NCI-H510A treated with DMSO at 0.1 percent for 48 hours (cell line): ENCODE measurements at regions not wholly inside any gene's neighbourhood (a gene's known extent, or its start where the extent isn't known, plus 50 kb on each side); places are given as distances from the start of the nearest gene placed in this dataset.
A peak's percentile ranks its signal among the peaks of the same experiment; 100 is the strongest.
"Not testable (repeated sequence)": the region's sequence is repeated elsewhere in the genome, so short reads cannot be mapped to it uniquely, and the experiment has no call there.

ENCODE experiments used
- DNase-seq: peaks from one replicate; lab custom pipeline; 2025; lab: John Stamatoyannopoulos, UW

DNA sequence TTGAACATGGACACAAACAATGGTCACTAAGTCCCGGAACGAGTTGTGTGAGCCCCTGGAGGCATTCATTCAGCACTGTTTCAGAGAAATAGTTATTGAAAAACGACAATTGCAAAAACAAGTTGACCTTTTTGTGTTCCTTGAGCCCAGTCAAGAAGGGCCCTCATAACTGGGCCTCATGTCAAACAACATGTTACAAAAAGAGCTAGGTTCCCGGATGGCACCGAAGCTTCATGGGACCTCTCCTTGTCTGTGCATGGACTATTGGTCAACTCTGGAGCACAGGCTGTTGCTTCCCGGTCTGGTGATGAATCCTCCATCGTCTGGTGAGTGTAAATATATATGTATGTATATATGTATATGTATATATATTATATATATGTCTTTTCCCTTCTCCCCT, 176.6 kb downstream of the ALG10 start:
- DNase-seq: no peak

DNA sequence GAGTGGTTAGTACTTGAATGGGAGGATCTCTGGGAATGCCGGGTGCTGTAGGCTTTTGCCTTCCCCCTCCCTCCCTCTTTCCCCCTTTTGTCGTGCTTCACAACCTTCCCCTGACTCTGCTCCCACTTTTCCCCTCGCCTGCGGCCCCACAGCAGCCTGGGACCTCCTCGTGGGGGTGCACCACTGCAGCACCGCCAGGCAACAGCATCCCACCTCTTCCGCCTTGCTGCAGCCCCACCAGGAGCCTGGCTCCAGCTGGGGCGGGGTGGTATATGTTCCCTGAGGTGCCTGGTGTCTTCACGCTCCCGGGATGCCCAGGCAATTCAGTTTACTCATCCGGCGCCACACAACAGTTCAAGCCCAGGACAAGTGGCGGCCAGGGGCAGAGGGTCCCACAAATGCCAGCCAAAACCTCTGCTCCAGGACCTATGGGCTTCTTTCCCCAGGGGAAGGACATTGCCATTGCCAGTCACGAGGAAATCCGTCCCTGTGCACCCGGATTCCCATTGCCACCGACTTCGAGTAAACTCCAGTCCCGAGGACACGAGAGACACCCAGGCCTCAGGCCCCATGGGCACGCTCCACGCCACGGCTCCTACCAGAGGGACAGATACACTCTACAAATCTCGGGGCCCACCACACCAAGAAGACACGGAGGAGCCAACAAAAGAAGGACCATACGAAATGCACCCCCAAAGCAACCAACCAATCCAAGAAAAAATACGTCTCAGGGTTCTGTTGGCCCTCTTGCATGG, 181.7 kb downstream of the ALG10 start:
- DNase-seq: no peak

GRCh38 chr12:34204830-34205285, 182.6 kb downstream of the ALG10 start:
- DNase-seq: no peak

DNA sequence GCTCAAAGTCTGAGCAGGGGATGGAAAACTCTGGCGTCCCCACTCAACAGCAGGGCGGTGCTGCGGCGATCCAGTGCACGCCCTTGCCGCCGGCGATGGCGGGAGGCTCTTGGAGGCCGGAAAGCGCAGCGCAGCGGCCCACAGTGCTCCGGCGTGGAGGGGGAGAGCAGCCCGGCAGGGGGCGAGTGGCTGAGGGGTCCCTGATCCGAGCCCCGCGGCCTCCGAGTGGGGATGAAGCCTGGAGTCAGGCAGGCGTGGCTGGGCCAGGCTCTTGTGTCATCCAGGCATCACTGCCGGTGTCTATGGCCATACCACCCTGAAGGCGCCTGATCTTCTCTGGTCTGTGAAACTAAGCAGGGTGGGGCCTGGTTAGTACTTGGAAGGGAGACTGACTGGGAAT, 183.1 kb downstream of the ALG10 start:
- no peak for DNase-seq

GRCh38 chr12:34206061-34206785, 183.9 kb downstream of the ALG10 start:
- no peak for DNase-seq

DNA sequence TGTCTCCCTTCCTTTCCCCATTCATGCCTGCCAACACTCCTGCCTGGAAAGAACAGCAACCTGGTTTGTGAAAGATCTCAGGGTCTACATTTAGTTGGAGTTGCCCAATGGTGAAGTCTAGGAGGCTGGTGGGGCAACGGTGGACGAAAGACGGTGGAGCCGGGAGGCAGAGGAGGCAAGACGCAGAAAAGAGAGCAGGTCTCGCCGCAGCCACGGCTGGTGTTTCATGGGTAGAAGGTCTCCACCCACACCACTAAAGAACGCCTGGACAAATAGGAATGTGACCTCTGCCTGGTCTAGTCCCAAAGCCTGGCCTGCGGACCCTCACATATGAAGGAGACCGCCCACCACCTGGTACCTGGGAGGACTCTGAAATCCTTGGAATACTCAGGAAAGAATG, 185.6 kb downstream of the ALG10 start:
- no peak for DNase-seq

- DNase-seq: no peak
Observed at GRCh38 chr12:34208331-34209258, 186.3 kb downstream of the ALG10 start.

GRCh38 chr12:34209259-34209835, 187.1 kb downstream of the ALG10 start:
- no peak for DNase-seq

DNA sequence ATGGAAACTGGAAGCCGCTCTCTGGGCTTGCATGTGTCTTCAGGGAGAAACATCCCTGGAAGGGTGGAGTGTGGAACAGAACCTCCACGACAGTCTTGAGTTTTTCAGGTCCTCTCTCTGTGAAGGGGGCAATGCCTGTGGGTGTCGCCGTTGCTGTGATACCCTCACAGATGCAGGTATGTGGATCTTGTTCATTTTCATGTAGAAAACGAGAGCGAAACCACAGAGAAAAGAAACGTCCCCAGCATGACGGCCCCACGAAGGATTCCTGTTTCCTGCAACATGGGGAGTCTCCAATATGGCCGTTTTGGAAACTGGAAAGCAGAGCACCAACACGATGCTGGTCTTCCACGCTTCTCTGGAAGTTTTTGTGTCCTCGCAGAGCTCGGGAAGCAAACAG, 187.9 kb downstream of the ALG10 start:
- no peak for DNase-seq

- no peak for DNase-seq
Observed at GRCh38 chr12:34210689-34211530, 188.6 kb downstream of the ALG10 start.

- no peak for DNase-seq
Observed at GRCh38 chr12:34212651-34213050, 190.4 kb downstream of the ALG10 start.

DNA sequence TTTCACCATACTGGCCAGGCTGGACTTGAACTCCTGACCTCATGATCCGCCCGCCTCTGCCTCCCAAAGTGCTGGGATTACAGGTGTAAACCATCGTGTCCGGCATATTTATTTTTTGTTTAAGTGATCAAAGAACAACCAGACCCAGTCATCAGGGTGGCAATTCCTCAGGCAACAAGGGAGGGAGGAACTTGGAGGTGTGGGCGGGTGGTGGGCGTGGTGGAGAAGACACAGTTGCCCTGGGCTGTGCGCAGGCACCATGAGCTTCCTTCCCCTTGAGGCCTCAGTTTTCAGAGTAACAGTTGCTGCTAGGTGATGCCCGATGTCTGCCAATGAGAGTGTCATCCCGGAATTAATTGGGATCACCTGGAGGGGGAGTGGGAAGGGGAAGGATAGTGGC, 191.7 kb downstream of the ALG10 start:
- no peak for DNase-seq

GRCh38 chr12:34215213-34215892, 193.1 kb downstream of the ALG10 start:
- no peak for DNase-seq

GRCh38 chr12:34215893-34216285, 193.6 kb downstream of the ALG10 start:
- DNase-seq: no peak

- no peak for DNase-seq
Observed at GRCh38 chr12:34217660-34218059, 195.4 kb downstream of the ALG10 start.

DNA sequence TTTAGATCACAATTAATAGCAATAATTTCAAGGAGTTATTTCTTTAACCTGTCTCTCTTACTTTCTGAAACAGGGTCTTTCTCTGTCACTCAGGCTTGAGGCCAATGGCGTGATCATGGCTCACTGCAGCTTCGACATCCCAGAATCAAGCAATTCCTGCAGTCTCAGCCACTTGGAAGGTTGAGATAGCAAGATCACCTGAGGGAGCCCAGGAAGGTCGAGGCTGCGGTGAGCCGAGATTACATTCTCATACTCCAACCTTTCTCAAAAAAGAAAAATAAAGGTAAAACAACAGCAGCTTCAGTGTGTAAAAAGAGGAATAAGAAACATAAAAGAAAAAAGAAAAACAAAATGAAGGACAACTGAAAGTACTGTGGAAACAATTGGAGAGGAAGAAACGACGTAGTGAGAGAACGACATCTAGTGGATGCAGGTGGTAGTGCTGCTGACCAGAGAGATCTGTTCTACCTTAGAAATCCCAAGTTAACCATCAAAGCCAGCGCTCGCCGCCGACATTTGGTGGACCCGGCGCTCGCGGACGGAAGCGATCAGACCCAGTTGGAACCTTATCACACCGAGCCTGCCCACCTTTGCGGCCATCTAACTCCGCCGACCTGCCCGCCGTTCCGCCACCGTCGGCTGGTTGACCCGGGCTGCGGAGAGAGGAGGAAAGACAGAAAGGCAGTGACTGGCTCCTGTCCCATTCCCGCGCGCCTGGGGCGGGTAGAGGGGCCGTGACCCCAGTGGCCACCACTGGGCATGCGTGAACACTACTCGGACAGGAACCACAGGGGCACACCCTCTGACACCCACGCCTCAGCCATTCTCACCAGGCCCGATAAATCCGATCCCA, 196.1 kb downstream of the ALG10 start:
- DNase-seq: peak; percentile 49

- DNase-seq: no peak
Observed at GRCh38 chr12:34219046-34219770, 196.9 kb downstream of the ALG10 start.

GRCh38 chr12:34220079-34220478, 197.8 kb downstream of the ALG10 start:
- DNase-seq: not testable (repeated sequence)

DNA sequence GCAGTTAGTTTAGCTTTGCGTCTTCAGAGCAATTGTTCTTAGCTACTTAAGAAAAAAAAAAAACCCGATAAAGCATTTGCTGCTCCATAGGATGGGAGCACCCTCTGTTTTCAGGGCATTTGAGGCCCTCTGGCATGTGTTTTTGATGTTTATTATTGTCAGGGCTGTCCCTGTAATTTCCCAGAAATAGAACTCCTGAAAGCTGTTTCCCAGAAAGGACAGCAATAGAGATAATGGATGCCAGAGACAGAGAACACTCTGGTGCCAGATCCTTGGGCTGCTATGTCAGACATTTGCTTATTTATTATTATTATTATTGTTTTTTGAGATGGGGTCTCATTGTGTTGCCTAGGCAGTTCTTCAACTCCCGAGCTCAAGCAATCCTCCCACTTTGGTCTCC, 201.3 kb downstream of the ALG10 start:
- no peak for DNase-seq
